WERI-Rb-1 (cell line): ENCODE measurements at regions not wholly inside any gene's neighbourhood (a gene's known extent, or its start where the extent isn't known, plus 50 kb on each side); places are given as distances from the start of the nearest gene placed in this dataset.

Experiments
- DNase-seq: peaks from one replicate; pipeline ENCODE4 v3.0.0-alpha.2; 2020
- H3K27ac ChIP-seq: fragments of 250-450 bp; sonication (Bioruptor Pico); 2 replicates; pipeline ENCODE4 v1.5.1; 2020; ENCODE audit warnings: mild to moderate bottlenecking, moderate library complexity
- H3K27me3 ChIP-seq: fragments of 250-450 bp; sonication (Bioruptor Pico); 2 replicates; pipeline ENCODE4 v1.5.1; 2021; ENCODE audit warnings: mild to moderate bottlenecking, low read depth, moderate library complexity; ENCODE audit not compliant: insufficient read depth, severe bottlenecking
- H3K36me3 ChIP-seq: fragments of 250-450 bp; sonication (Bioruptor Pico); 2 replicates; pipeline ENCODE4 v1.5.1; 2020; ENCODE audit warnings: mild to moderate bottlenecking, moderate library complexity
- H3K4me3 ChIP-seq: 2 replicates; pipeline ENCODE4 v1.5.1; 2011; ENCODE audit warnings: low read depth, mild to moderate bottlenecking, control low read depth, low read length
- H3K9me3 ChIP-seq: fragments of 250-450 bp; sonication (Bioruptor Pico); 2 replicates; pipeline ENCODE4 v1.5.1; 2021; ENCODE audit warnings: mild to moderate bottlenecking, moderate library complexity; ENCODE audit not compliant: severe bottlenecking
- CTCF ChIP-seq: IDR thresholded peaks from 2 replicates; pipeline ENCODE4 v1.5.1; 2011; ENCODE audit warnings: low read depth, mild to moderate bottlenecking, control low read depth, inconsistent platforms, low read length

GRCh38 chr14:30002859-30003258 is 75.2 kb upstream of the PRKD1 start:
- no peak for TF ChIP-seq CTCF
- H3K4me3 ChIP-seq = no peak overlapping the region
- no peaks in the 10 kb centered on the region for H3K9me3 ChIP-seq
- H3K27me3 ChIP-seq = no peaks in the 10 kb centered on the region
- no peak overlapping the region for H3K27ac ChIP-seq
- H3K36me3 ChIP-seq = no peaks in the 10 kb centered on the region
- no peak for DNase-seq

GRCh38 chr14:30005114-30005808 is 77.6 kb upstream of the PRKD1 start:
- Histone ChIP-seq H3K27ac (no peak overlapping the region), H3K4me3 (no peak overlapping the region), H3K9me3 (no peaks in the 10 kb centered on the region), H3K27me3 (no peaks in the 10 kb centered on the region), H3K36me3 (no peaks in the 10 kb centered on the region)
- DNase-seq = peak; percentile 10
- TF ChIP-seq CTCF = peak; percentile 51

- no peak for DNase-seq
- Histone ChIP-seq H3K27me3 (no peaks in the 10 kb centered on the region), H3K9me3 (no peaks in the 10 kb centered on the region), H3K4me3 (no peak overlapping the region), H3K36me3 (no peaks in the 10 kb centered on the region), H3K27ac (no peak overlapping the region)
- TF ChIP-seq CTCF = no peak
Observed at GRCh38 chr14:30006695-30007094, 79.0 kb upstream of the PRKD1 start.

GRCh38 chr14:30015489-30015888 is 87.8 kb upstream of the PRKD1 start:
- H3K4me3 ChIP-seq = no peak overlapping the region
- H3K27ac ChIP-seq = no peak overlapping the region
- TF ChIP-seq CTCF = no peak
- no peaks in the 10 kb centered on the region for H3K9me3 ChIP-seq
- no peaks in the 10 kb centered on the region for H3K27me3 ChIP-seq
- no peaks in the 10 kb centered on the region for H3K36me3 ChIP-seq
- DNase-seq = no peak

GRCh38 chr14:30016002-30016401 is 88.4 kb upstream of the PRKD1 start:
- TF ChIP-seq CTCF = no peak
- Histone ChIP-seq H3K27ac (no peak overlapping the region), H3K27me3 (no peaks in the 10 kb centered on the region), H3K36me3 (no peaks in the 10 kb centered on the region), H3K4me3 (no peak overlapping the region), H3K9me3 (no peaks in the 10 kb centered on the region)
- no peak for DNase-seq
